B cell (primary cell): ENCODE measurements at regions not wholly inside any gene's neighbourhood (a gene's known extent, or its start where the extent isn't known, plus 50 kb on each side); places are given as distances from the start of the nearest gene placed in this dataset.
"Not testable (repeated sequence)": the region's sequence is repeated elsewhere in the genome, so short reads cannot be mapped to it uniquely, and the experiment has no call there.

ENCODE experiments used
- ATAC-seq: fragments of 200-7000 bp; cut with Tn5 transposase; one replicate; pipeline ENCODE4 v1.10.0; 2021; ENCODE audit warnings: low read depth, mild to moderate bottlenecking, moderate number of reproducible peaks, moderate library complexity
- CTCF ChIA-PET: fragments of 350-600 bp; sonication (Branson Sonifier 250); formaldehyde crosslinking; loops from one replicate; lab custom pipeline; 2021; ENCODE audit warnings: antibody characterized with exemption, inconsistent platforms; lab: Charles Lee
- POLR2A ChIA-PET: fragments of 350-600 bp; sonication (Branson Sonifier 250); formaldehyde crosslinking; loops from one replicate; lab custom pipeline; 2021; ENCODE audit warnings: antibody characterized with exemption; lab: Charles Lee
- DNase-seq: peaks from one replicate; pipeline ENCODE4 v3.0.0; 2013
- H2AFZ ChIP-seq: 2 replicates; pipeline ENCODE4 v1.6.1; 2012; ENCODE audit warnings: mild to moderate bottlenecking, low read depth, low read length; ENCODE audit not compliant: insufficient read depth, poor library complexity, severe bottlenecking
- H3K27ac ChIP-seq, 2 donors: 1 replicate in 1 of 2; 2 replicates in 1 of 2; pipeline ENCODE4 v1.5.1; 2012 to 2013; ENCODE audit warnings: low read length in 2 of 2, mild to moderate bottlenecking in 2 of 2, moderate library complexity in 1 of 2
- H3K27me3 ChIP-seq, 4 experiments: fragments of 200-600 bp in 1 of 4; sonication (generic) in 1 of 4; replicated peaks in 1 of 4; 1 replicate in 2 of 4; 2 replicates in 2 of 4; pipeline versions ENCODE4 v1.6.1 to v1.7.0; 2013 to 2016; ENCODE audit warnings: low read length in 3 of 4, mild to moderate bottlenecking in 2 of 4, mixed read lengths in 1 of 4, moderate library complexity in 1 of 4; ENCODE audit not compliant: insufficient read depth in 4 of 4, control insufficient read depth in 3 of 4; ENCODE audit errors: control extremely low read depth in 1 of 4
- H3K36me3 ChIP-seq, 2 experiments: replicated peaks in 1 of 2; 1 replicate in 1 of 2; 2 replicates in 1 of 2; pipeline versions ENCODE4 v1.6.1 to v1.7.1; 2013; ENCODE audit warnings: low read length in 1 of 2; ENCODE audit not compliant: insufficient read depth in 2 of 2, control insufficient read depth in 1 of 2; ENCODE audit errors: control extremely low read depth in 1 of 2, extremely low read depth in 1 of 2
- H3K4me1 ChIP-seq, 2 donors: fragments of 200-600 bp in 1 of 2; sonication (generic) in 1 of 2; 1 replicate in 1 of 2; 2 replicates in 1 of 2; pipeline versions ENCODE4 v1.5.1 to v1.6.1; 2013 to 2017; ENCODE audit warnings: low read length in 2 of 2; ENCODE audit not compliant: control insufficient read depth in 2 of 2, insufficient read depth in 2 of 2
- H3K4me2 ChIP-seq: replicated peaks from 2 replicates; pipeline ENCODE3; 2012; ENCODE audit warnings: mild to moderate bottlenecking, low read depth, low read length; ENCODE audit not compliant: poor library complexity, severe bottlenecking
- H3K4me3 ChIP-seq, 5 experiments: fragments of 200-600 bp in 1 of 5; sonication (generic) in 1 of 5; 1 replicate in 3 of 5; 2 replicates in 2 of 5; pipeline versions ENCODE4 v1.5.1 to v1.7.0; 2011 to 2016; ENCODE audit warnings: low read length in 4 of 5, mild to moderate bottlenecking in 4 of 5, low read depth in 2 of 5, control low read depth in 1 of 5, moderate library complexity in 1 of 5; ENCODE audit not compliant: insufficient read depth in 1 of 5; ENCODE audit errors: control extremely low read depth in 1 of 5, extremely low read depth in 1 of 5
- H3K79me2 ChIP-seq: fragments of 200-600 bp; sonication (generic); one replicate; pipeline ENCODE4 v1.6.0; 2016; ENCODE audit warnings: low read length; ENCODE audit not compliant: control insufficient read depth, insufficient read depth
- H3K9ac ChIP-seq: fragments of 200-600 bp; sonication (generic); 2 replicates; pipeline ENCODE4 v1.6.1; 2017; ENCODE audit warnings: mild to moderate bottlenecking, low read length, moderate library complexity
- H3K9me3 ChIP-seq, 3 donors: one replicate each; pipeline versions ENCODE4 v1.6.1 to v1.7.1; 2013; ENCODE audit warnings: low read length in 2 of 3; ENCODE audit not compliant: control insufficient read depth in 2 of 3, insufficient read depth in 1 of 3; ENCODE audit errors: control extremely low read depth in 1 of 3
- H4K20me1 ChIP-seq: 2 replicates; pipeline ENCODE4 v1.6.0; 2012; ENCODE audit warnings: mild to moderate bottlenecking, low read length; ENCODE audit not compliant: insufficient read depth, control insufficient read depth, poor library complexity, severe bottlenecking
- H3K27ac Mint-ChIP-seq: one replicate; pipeline ENCODE4 v1.8.0; 2021; ENCODE audit warnings: mixed read lengths
- H3K27me3 Mint-ChIP-seq: one replicate; pipeline ENCODE4 v1.8.0; 2021; ENCODE audit warnings: mixed read lengths
- H3K4me1 Mint-ChIP-seq: one replicate; pipeline ENCODE4 v1.8.0; 2021; ENCODE audit warnings: mixed read lengths
- H3K4me3 Mint-ChIP-seq: one replicate; pipeline ENCODE4 v1.8.0; 2021; ENCODE audit warnings: mixed read lengths
- H3K9me3 Mint-ChIP-seq: one replicate; pipeline ENCODE4 v1.8.0; 2022; ENCODE audit warnings: mixed read lengths; ENCODE audit not compliant: insufficient read depth
- EZH2 ChIP-seq: IDR thresholded peaks from 2 replicates; pipeline ENCODE4 v1.6.1; 2012; ENCODE audit warnings: borderline replicate concordance, low read depth, mild to moderate bottlenecking, moderate library complexity, low read length; ENCODE audit not compliant: insufficient read depth, poor library complexity, severe bottlenecking
- WGBS: methylation state at CpG from one replicate; pipeline ENCODE4 v1.1.5; 2013; ENCODE audit warnings: missing lambda C conversion rate; ENCODE audit not compliant: insufficient coverage; 5-methylcytosine and 5-hydroxymethylcytosine counted together
- intact Hi-C: fragments of 100-400 bp; cut with micrococcal nuclease; formaldehyde crosslinking; loops from one replicate; pipeline ENCODE4 v1.10.0; 2022
- TF ChIP-seq, protein P1 (sequence below): fragments of 200-600 bp; IDR thresholded peaks from one replicate; pipeline ENCODE4 v1.8.0; 2022; ENCODE audit warnings: antibody characterized with exemption, mild to moderate bottlenecking

DNA sequence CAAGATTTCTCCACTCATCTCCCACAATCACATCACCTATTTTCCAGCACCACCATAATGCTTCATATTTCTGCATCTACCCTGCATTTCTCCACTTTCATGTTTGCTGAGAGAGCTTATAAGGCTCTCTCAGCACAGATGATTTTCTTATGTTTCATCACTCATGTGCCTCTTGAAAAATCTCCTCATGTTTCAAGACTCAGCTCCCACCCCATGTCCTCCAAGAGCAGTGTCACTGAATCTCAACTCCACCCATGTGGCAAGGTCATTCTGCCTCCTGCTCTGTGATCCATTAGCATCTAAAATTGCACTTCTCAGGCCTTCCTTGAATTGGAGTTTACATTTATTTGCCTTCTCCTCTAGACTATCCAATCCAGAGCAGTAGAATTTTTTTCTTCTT, 178.7 kb upstream of the IRAK1BP1 start:
- H3K9me3 ChIP-seq = no peaks in the 10 kb centered on the region
- no peak overlapping the region for H3K4me2 ChIP-seq
- CTCF ChIA-PET = no interaction called here
- no peaks in the 10 kb centered on the region for H3K27me3 ChIP-seq
- POLR2A ChIA-PET = no interaction called here
- Mint-ChIP-seq H3K27me3 (no peaks in the 10 kb centered on the region), H3K27ac (no peak overlapping the region), H3K4me1 (no peaks in the 10 kb centered on the region), H3K4me3 (no peak overlapping the region), H3K9me3 (peaks cover 4% of the 10 kb centered on the region)
- intact Hi-C loops = no loop called here
- no peaks in the 10 kb centered on the region for H3K36me3 ChIP-seq
- no peaks in the 10 kb centered on the region for H3K4me1 ChIP-seq
- TF ChIP-seq, protein P1, sequence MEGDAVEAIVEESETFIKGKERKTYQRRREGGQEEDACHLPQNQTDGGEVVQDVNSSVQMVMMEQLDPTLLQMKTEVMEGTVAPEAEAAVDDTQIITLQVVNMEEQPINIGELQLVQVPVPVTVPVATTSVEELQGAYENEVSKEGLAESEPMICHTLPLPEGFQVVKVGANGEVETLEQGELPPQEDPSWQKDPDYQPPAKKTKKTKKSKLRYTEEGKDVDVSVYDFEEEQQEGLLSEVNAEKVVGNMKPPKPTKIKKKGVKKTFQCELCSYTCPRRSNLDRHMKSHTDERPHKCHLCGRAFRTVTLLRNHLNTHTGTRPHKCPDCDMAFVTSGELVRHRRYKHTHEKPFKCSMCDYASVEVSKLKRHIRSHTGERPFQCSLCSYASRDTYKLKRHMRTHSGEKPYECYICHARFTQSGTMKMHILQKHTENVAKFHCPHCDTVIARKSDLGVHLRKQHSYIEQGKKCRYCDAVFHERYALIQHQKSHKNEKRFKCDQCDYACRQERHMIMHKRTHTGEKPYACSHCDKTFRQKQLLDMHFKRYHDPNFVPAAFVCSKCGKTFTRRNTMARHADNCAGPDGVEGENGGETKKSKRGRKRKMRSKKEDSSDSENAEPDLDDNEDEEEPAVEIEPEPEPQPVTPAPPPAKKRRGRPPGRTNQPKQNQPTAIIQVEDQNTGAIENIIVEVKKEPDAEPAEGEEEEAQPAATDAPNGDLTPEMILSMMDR = no peak
- no peak for TF ChIP-seq EZH2
- no peak overlapping the region for H3K4me3 ChIP-seq
- no peak overlapping the region for H3K9ac ChIP-seq
- ATAC-seq (no peak), DNase-seq (no peak)
- no peaks in the 10 kb centered on the region for H3K79me2 ChIP-seq
- no peak overlapping the region for H2AFZ ChIP-seq
- no peaks in the 10 kb centered on the region for H4K20me1 ChIP-seq
- H3K27ac ChIP-seq = no peak overlapping the region

DNA sequence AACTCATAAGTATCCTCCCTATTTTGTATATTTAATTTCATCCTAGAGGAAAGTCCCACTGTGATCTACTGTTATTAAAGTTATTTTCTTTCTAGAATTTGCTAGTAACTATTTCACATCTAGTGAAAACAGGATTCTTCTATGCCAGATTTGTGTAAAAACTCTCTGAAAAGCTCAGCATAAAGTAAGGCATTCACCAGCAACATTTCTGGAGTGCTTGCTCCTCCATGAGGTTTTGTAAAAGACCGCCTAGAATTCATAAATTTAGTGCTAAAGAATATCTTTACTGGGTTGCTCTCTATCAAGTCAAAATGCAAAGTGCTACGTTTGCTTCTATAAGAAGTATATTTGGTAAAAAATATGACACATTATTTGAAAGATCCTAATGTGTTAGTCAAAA, 173.5 kb upstream of the IRAK1BP1 start:
- H2AFZ ChIP-seq = no peak overlapping the region
- no CpG with 5 or more reads among the region's 2 CpGs for WGBS
- Mint-ChIP-seq H3K27ac (no peak overlapping the region), H3K4me3 (no peak overlapping the region), H3K9me3 (peaks cover 11% of the 10 kb centered on the region), H3K4me1 (no peaks in the 10 kb centered on the region), H3K27me3 (no peaks in the 10 kb centered on the region)
- intact Hi-C loops = no loop called here
- no peak for DNase-seq
- ChIA-PET POLR2A (no interaction called here), CTCF (no interaction called here)
- no peak overlapping the region for H3K4me2 ChIP-seq
- H4K20me1 ChIP-seq = no peaks in the 10 kb centered on the region
- H3K27me3 ChIP-seq = no peaks in the 10 kb centered on the region
- H3K4me1 ChIP-seq = no peaks in the 10 kb centered on the region
- H3K4me3 ChIP-seq = no peak overlapping the region
- no peak overlapping the region for H3K27ac ChIP-seq
- no peak overlapping the region for H3K9ac ChIP-seq
- H3K9me3 ChIP-seq = peaks cover 0 to 5% (median 0%) of the 10 kb centered on the region in 3 donors
- no peaks in the 10 kb centered on the region for H3K79me2 ChIP-seq
- no peak for TF ChIP-seq EZH2
- TF ChIP-seq, protein P1 = no peak
- H3K36me3 ChIP-seq = no peaks in the 10 kb centered on the region
- ATAC-seq = no peak

DNA sequence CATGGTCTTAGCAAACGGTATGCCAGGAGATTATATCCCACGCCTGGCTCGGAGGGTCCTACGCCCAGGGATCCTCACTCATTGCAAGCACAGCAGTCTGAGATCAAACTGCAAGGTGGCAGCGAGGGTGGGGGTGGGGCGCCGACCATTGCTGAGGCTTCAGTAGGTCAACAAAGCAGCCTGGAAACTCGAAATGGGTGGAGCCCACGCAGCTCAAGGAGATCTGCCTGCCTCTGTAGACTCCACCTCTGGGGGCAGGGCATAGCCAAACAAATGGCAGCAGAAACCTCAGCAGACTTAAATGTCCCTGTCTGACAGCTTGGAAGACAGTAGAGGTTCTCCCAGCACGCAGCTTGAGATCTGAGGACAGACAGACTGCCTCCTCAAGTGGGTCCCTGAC, 172.7 kb upstream of the IRAK1BP1 start:
- H3K27ac ChIP-seq, H3K4me2 ChIP-seq, intact Hi-C loops, H3K4me1 Mint-ChIP-seq, H3K36me3 ChIP-seq, ATAC-seq, POLR2A ChIA-PET, H3K4me3 ChIP-seq, H4K20me1 ChIP-seq, H3K9me3 Mint-ChIP-seq, H3K27ac Mint-ChIP-seq, H3K9me3 ChIP-seq, H3K4me1 ChIP-seq, H2AFZ ChIP-seq, DNase-seq, H3K9ac ChIP-seq, H3K27me3 ChIP-seq, H3K79me2 ChIP-seq, CTCF ChIA-PET, H3K27me3 Mint-ChIP-seq, H3K4me3 Mint-ChIP-seq: not testable (repeated sequence)
- whole genome bisulfite sequencing = 82% methylated on average over 10 of the region's 10 CpGs
